Stimulated activated CD8-positive, alpha-beta memory T cell treated with anti-CD3 and anti-CD28 coated beads, Interleukin-7, amount 100 ng/mL, for 1 hour (primary cell): ENCODE measurements at regions not wholly inside any gene's neighbourhood (a gene's known extent, or its start where the extent isn't known, plus 50 kb on each side); places are given as distances from the start of the nearest gene placed in this dataset.

ENCODE experiments used
- DNase-seq, 2 donors: peaks; one replicate each; pipeline ENCODE4 v3.0.0-alpha.2; 2020; ENCODE audit warnings: low read depth in 2 of 2

GRCh38 chr18:77906103-77906892 is 656.6 kb downstream of the GALR1 start:
- no peak for DNase-seq

DNA sequence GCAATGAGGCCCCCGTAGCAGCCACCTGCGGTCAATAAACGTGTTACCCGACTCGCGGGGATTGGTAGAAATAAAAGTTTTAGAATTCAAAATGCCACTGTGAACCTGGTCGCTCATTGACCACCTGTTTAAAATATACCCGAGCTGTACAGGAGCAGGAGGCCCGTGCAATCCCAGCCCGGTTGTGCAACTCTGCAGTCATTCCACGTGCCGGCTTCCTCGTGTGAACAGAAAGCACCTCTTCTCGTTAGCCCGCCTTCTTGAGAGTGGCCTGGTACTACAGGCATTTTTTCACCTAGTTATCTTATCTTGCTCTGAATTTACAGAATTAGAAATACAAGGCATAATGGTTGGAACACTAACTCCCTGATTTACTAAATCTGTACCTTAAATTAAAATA is 660.7 kb downstream of the GALR1 start:
- no peak for DNase-seq

DNA sequence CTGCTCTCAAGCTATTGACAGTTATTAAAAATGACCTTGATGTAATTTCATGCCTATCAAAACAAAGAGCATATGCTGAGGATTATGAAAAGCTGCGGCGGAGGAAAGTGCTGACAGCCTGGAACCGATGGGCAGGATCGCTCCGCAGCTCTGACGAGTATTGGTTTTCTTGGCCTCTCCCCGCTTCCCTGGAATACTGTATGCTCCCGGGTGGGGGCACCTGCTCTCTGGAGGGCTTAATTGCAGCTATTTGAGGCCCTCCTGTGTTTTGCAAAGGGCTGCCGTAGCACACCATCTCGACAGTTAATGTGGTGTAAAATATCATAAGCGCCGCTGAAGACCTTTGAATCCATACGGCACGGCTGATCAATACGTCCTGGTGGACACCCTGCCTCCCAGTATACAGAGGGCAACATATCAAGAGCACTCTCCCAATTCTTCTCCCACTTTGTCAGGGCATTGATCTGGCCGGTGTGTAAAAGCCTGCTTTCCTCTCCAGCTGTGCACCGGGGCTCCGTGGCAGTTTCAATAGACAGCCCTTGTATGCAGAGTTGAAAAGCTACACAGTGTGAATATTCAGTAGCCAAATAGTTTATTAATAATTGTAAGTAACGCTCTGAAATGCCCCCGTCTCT is 662.4 kb downstream of the GALR1 start:
- no peak for DNase-seq

DNA sequence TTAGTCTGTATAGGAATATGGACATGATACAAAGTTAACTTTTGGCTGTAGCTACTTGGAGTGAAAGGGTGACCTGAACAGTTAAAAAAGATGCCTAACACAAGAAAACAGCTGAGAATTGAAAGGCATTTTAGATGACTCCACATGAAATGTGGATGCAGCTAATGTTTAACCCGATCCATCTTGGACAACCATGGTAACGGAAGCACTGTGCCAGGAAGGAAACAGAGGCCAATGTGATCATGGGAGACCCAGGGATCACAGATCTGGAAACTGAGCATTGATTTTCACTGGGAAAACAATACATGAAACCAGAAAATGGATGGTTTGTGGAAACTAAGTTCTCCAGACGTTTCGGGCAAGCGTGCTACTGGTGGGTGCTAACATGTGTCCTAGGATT is 669.1 kb downstream of the GALR1 start:
- DNase-seq: no peak

DNA sequence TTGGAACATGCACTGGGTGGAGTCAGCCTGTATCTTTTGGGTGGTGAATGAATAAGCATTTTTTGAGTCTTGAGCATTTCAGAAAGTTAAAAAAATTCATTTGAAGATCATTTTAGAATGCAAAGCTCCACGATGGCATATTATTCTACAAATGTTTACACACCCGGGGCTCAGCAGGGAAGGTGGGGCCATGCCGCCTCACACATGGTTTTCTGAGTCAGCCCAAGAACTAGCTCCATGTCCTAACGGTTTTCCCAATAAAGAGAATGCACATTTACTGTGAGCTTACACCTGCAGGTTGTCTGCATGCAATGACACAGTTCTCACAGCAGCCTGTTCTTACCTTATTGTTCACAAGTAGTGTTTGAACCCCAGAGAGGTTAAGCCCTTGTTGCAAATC is 670.3 kb downstream of the GALR1 start:
- no peak for DNase-seq

GRCh38 chr18:77935342-77935741 is 685.7 kb downstream of the GALR1 start:
- no peak for DNase-seq

DNA sequence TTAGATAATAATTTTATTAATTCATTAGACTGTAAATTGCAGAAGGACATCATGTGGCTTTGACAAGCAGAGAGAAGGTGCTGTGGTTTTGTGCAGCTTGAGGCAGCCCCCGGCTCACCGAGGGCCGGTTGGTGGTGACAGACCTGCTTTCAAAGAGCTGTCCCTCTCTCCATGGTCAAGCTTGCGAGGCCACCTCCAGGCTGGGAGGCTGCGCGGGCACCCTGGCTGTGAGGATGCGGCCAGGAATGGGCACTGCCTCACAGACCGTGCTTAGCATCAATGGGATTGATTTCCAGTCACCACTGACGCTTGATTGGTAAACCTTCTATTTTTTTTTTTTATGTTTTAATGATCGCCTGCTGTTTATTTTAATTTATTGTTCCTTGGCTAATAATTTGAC is 690.9 kb downstream of the GALR1 start:
- DNase-seq: no peak

DNA sequence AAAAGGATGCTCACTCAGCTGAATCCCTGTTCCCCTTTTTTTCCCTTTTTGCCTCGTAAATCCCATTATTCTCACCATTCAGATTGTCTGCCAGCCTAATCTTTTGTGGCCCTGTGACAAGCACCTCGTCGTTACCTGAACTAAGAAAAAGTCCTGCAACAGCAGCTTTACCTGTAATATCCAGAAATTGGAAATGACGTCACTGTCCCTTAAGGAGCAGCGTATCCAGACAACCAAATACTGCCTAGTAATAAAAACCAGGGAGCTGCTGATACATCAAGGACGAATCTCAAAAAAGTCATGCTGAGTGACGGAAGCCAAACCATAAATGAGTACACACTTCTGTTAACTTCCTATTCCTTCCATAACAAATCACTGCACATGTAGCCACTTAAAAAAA is 694.9 kb downstream of the GALR1 start:
- no peak for DNase-seq

DNA sequence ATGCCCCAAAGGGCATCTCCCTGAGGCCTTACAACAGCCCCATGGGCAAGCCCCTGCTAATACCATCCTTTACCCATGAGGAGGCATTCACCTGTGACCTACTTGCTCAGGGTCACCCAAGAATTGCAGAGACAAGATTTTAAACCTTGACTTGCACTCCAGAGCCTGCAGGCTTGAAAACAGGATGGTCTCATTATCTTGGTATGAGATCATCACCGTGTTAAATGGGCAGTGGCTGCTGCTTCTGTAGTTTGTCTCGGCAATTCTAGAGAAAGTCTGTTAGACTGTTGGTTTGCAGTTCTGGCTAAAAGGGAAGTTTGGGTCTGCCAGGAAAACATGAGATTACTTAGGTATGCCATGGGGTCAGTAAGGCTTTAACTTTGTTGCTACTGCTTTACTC is 698.9 kb downstream of the GALR1 start:
- no peak for DNase-seq

- no peak for DNase-seq
Measured at GRCh38 chr18:77949355-77949973, 699.8 kb downstream of the GALR1 start.

- no peak for DNase-seq
Measured at GRCh38 chr18:77959248-77959647, 709.6 kb downstream of the GALR1 start.

DNA sequence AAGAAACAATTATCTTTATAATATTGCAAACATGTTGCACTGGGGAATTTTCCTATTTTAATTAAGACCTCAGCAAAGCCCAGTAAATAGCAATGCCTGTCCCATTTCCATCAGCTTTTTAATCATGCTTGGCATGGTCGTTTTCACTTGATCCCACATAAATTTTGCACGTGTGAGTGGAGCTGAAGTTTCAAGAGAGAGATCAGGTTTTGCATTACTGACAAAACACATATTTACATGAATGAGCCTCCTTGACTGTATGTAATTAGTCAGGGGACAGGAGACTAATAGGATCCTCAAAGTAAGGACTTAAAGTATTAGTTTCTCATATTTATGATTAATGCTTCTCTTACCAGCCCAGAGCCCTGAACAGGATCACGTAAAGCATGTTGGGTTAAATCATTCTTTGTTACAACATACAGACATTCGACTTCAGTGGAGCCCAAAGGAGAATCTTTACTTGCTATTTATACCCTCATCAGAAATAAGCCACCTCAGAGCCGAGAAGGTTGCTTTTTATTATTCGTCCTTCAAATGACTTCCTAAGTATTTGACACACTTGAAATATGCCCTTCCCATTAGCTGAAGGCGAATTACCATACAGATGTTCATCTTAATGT is 711.3 kb downstream of the GALR1 start:
- no peak for DNase-seq

- DNase-seq: no peak
Measured at GRCh38 chr18:77967071-77967470, 717.4 kb downstream of the GALR1 start.

DNA sequence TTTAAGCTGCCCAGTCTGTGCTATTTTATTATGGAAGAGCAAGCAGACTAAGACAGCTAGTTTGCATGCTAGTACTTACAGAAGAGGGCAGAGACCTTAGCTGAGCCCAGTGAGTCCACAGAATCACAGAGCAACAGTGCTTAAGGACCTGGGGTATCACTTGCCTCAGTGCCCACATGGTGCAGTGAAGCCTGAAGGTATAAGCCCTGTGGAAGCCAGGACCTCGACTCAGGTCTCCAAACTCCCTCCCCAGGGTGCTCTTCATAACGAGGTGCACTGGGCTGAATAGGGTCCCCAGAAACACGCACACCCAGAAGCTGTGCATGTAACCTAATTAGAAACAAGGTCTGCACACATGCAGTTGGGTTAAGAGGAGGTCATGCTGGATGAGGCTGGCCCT is 718.1 kb downstream of the GALR1 start:
- no peak for DNase-seq

DNA sequence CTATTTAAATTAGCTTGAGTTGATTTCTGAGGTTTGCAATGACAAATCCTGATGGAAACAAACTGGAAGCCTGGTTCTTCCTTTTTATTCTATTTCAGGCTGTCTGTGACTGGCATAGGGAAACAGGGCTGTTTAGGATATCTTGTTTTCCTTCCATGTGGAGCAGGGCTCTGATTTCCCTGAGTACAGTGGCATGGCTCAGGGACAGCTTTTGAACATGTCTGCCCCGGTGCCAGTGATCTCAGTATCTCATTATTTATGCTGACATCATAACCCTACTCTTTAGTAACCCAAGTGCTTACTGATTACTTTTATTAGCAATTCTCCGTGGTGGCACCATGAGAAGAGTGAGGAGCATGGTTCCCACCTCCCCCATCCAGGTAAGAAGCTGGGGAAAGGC is 720.3 kb downstream of the GALR1 start:
- DNase-seq: no peak

DNA sequence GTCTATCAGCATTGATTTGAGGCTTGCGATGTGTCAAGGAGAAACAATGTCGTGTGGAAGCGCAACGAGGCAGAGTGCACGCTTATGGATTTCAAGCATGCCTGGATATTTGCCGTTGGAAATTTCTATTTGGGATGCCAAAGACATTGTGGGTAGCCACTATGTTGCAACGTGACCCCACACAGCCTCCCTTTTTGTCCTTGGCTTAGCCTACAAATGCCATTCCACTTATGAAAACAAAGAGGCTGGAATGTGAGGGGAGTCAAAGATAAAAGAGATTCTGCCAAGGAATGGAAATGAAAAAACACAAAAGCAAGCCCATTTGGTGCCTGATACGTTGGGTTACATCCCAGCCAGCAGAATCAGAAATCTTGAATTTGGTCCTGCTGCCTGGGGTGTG is 721.2 kb downstream of the GALR1 start:
- DNase-seq: no peak

DNA sequence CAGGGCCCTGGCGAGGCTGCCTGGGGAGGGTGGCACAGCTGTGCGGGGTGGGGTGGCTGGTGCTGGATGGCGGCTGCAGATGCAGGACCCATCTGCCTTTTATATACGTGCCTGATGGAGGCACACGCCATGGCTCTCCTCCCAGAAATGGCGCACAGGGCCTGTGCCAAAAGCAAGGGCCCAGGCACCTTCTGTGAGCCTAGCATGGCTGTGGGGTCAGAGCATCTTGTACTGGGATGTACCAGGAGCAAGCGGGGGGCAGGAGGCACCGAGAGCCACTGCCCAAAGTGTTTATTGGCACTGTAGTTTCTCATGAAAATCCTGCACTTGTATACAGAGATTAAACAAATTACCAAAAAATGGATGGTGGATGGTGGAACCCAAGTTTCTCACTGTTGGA is 724.1 kb downstream of the GALR1 start:
- DNase-seq: no peak

GRCh38 chr18:77974329-77974728 is 724.7 kb downstream of the GALR1 start:
- DNase-seq: no peak

- DNase-seq: no peak
Measured at GRCh38 chr18:77977331-77977730, 727.7 kb downstream of the GALR1 start.

DNA sequence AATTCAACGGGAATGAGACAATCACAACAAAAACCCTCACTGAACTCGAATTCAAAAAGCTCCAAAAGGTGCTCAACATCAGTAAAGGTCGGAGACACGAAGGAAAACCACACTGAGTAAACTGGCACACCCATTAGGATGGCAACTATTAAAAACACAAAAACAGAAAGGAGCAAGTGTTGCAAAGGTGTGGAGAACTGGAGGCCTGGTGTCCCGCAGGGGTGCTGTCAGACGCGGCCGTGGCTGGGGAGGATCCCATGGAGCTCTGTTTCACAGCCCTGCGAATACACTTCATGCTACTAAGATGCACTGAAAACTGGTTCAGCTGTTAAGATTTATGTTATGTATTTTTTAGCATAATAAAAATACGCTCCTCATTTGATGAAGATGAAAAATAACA is 730.6 kb downstream of the GALR1 start:
- DNase-seq: no peak

- DNase-seq: no peak
Measured at GRCh38 chr18:77981874-77982273, 732.2 kb downstream of the GALR1 start.

- no peak for DNase-seq
Measured at GRCh38 chr18:77983270-77983669, 733.6 kb downstream of the GALR1 start.

- DNase-seq: no peak
Measured at GRCh38 chr18:77984178-77984577, 734.5 kb downstream of the GALR1 start.
